CD4-positive, alpha-beta T cell (primary cell): ENCODE measurements at regions not wholly inside any gene's neighbourhood (a gene's known extent, or its start where the extent isn't known, plus 50 kb on each side); places are given as distances from the start of the nearest gene placed in this dataset.

Experiments used
- ATAC-seq: fragments of 200-7000 bp; cut with Tn5 transposase; one replicate; pipeline ENCODE4 v1.10.0; 2022; ENCODE audit warnings: mild to moderate bottlenecking; ENCODE audit not compliant: poor library complexity
- CTCF ChIA-PET: fragments of 350-600 bp; sonication (Branson Sonifier 250); formaldehyde crosslinking; loops from one replicate; lab custom pipeline; 2021; ENCODE audit warnings: antibody characterized with exemption, inconsistent platforms; lab: Charles Lee
- POLR2A ChIA-PET: fragments of 350-600 bp; sonication (Branson Sonifier 250); formaldehyde crosslinking; loops from one replicate; lab custom pipeline; 2021; ENCODE audit warnings: antibody characterized with exemption, inconsistent platforms; lab: Charles Lee
- DNase-seq, 14 experiments: peaks; one replicate each; pipeline ENCODE4 v3.0.0-alpha.2; 2013 to 2020; ENCODE audit warnings: mixed read lengths in 2 of 14
- H3K27ac ChIP-seq, 2 donors: one replicate each; pipeline versions ENCODE4 v1.5.1 to v1.7.0; 2013; ENCODE audit warnings: low read length in 2 of 2, low read depth in 1 of 2, mild to moderate bottlenecking in 1 of 2
- H3K27me3 ChIP-seq, 2 experiments: 1 replicate in 1 of 2; 2 replicates in 1 of 2; pipeline versions ENCODE4 v1.6.1 to v1.7.0; 2013; ENCODE audit warnings: low read length in 2 of 2, control low read depth in 1 of 2, mild to moderate bottlenecking in 1 of 2, moderate library complexity in 1 of 2; ENCODE audit not compliant: insufficient read depth in 2 of 2, control insufficient read depth in 1 of 2
- H3K36me3 ChIP-seq: one replicate; pipeline ENCODE4 v1.6.1; 2013; ENCODE audit warnings: low read length, control low read depth; ENCODE audit not compliant: insufficient read depth
- H3K4me1 ChIP-seq: one replicate; pipeline ENCODE4 v1.6.1; 2013; ENCODE audit warnings: low read length, control low read depth; ENCODE audit not compliant: insufficient read depth
- H3K4me3 ChIP-seq: one replicate; pipeline ENCODE4 v1.5.1; 2013; ENCODE audit warnings: mild to moderate bottlenecking, low read length, moderate library complexity
- H3K9me3 ChIP-seq, 2 experiments: 1 replicate in 1 of 2; 2 replicates in 1 of 2; pipeline versions ENCODE4 v1.6.1 to v1.7.0; 2013; ENCODE audit warnings: low read length in 2 of 2, mild to moderate bottlenecking in 2 of 2, control low read depth in 1 of 2, moderate library complexity in 1 of 2; ENCODE audit not compliant: control insufficient read depth in 1 of 2, insufficient read depth in 1 of 2
- H3K27ac Mint-ChIP-seq: one replicate; pipeline ENCODE4 v1.8.0; 2020; ENCODE audit warnings: mixed read lengths
- H3K27me3 Mint-ChIP-seq: one replicate; pipeline ENCODE4 v1.8.0; 2021; ENCODE audit warnings: mixed read lengths
- H3K36me3 Mint-ChIP-seq: one replicate; pipeline ENCODE4 v1.8.0; 2021; ENCODE audit warnings: low read depth, mixed read lengths
- H3K4me1 Mint-ChIP-seq: one replicate; pipeline ENCODE4 v1.8.0; 2021; ENCODE audit warnings: low read depth, mixed read lengths
- H3K4me3 Mint-ChIP-seq: one replicate; pipeline ENCODE4 v1.8.0; 2020; ENCODE audit warnings: mild to moderate bottlenecking, mixed read lengths
- H3K9me3 Mint-ChIP-seq: one replicate; pipeline ENCODE4 v1.8.0; 2020; ENCODE audit warnings: mixed read lengths
- CTCF ChIP-seq: fragments of 200-600 bp; IDR thresholded peaks from one replicate; pipeline ENCODE4 v1.8.0; 2022; ENCODE audit warnings: antibody characterized with exemption, mild to moderate bottlenecking
- intact Hi-C, 2 experiments: fragments of 100-400 bp; cut with DNase I in 1 of 2; cut with micrococcal nuclease in 1 of 2; formaldehyde crosslinking; loops; one replicate each; pipeline versions ENCODE4 v1.15.1 to v1.9.0; 2023 to 2025; cut with DNase I, micrococcal nuclease

- H3K36me3 ChIP-seq = no peaks in the 10 kb centered on the region
- no peaks in the 10 kb centered on the region for H3K4me1 ChIP-seq
- no peaks in the 10 kb centered on the region for H3K36me3 Mint-ChIP-seq
- no peaks in the 10 kb centered on the region for H3K27me3 ChIP-seq
- H3K27ac Mint-ChIP-seq = no peak overlapping the region
- ATAC-seq (no peak), DNase-seq (no peak)
- no peak overlapping the region for H3K27ac ChIP-seq
- no peak overlapping the region for H3K4me3 Mint-ChIP-seq
- no peaks in the 10 kb centered on the region for H3K9me3 ChIP-seq
- no peaks in the 10 kb centered on the region for H3K9me3 Mint-ChIP-seq
- ChIA-PET POLR2A (no interaction called here), CTCF (no interaction called here)
- no peaks in the 10 kb centered on the region for H3K4me1 Mint-ChIP-seq
- intact Hi-C loops = no loop called here
- H3K27me3 Mint-ChIP-seq = peaks cover 22% of the 10 kb centered on the region
- H3K4me3 ChIP-seq = no peak overlapping the region
- no peak for TF ChIP-seq CTCF
These were observed 153.3 kb upstream of the LNX1 start for GRCh38 chr4:53744446-53745160.

GRCh38 chr4:53734584-53735353 is 143.5 kb upstream of the LNX1 start:
- intact Hi-C loops = no loop called here
- ATAC-seq = no peak
- no peaks in the 10 kb centered on the region for H3K4me1 Mint-ChIP-seq
- Histone ChIP-seq H3K27ac (no peak overlapping the region), H3K36me3 (no peaks in the 10 kb centered on the region), H3K9me3 (no peaks in the 10 kb centered on the region), H3K4me1 (no peaks in the 10 kb centered on the region), H3K4me3 (no peak overlapping the region), H3K27me3 (no peaks in the 10 kb centered on the region)
- no peaks in the 10 kb centered on the region for H3K9me3 Mint-ChIP-seq
- POLR2A ChIA-PET = no interaction called here
- no peak for TF ChIP-seq CTCF
- no peak overlapping the region for H3K27ac Mint-ChIP-seq
- peaks cover 6% of the 10 kb centered on the region for H3K27me3 Mint-ChIP-seq
- H3K36me3 Mint-ChIP-seq = no peaks in the 10 kb centered on the region
- no peak overlapping the region for H3K4me3 Mint-ChIP-seq
- CTCF ChIA-PET = no interaction called here
- peak in 2 of 14 experiments; percentile 9 to 16 for DNase-seq

- no peaks in the 10 kb centered on the region for H3K9me3 Mint-ChIP-seq
- no peaks in the 10 kb centered on the region for H3K4me1 ChIP-seq
- H3K4me1 Mint-ChIP-seq = no peaks in the 10 kb centered on the region
- peaks cover 6% of the 10 kb centered on the region for H3K27me3 Mint-ChIP-seq
- DNase-seq (no peak), ATAC-seq (no peak)
- H3K9me3 ChIP-seq = no peaks in the 10 kb centered on the region
- no peak overlapping the region for H3K27ac ChIP-seq
- intact Hi-C loops = no loop called here
- no peaks in the 10 kb centered on the region for H3K36me3 ChIP-seq
- no peak overlapping the region for H3K27ac Mint-ChIP-seq
- TF ChIP-seq CTCF = no peak
- CTCF ChIA-PET = no interaction called here
- POLR2A ChIA-PET = no interaction called here
- H3K4me3 Mint-ChIP-seq = no peak overlapping the region
- no peak overlapping the region for H3K4me3 ChIP-seq
- no peaks in the 10 kb centered on the region for H3K27me3 ChIP-seq
- no peaks in the 10 kb centered on the region for H3K36me3 Mint-ChIP-seq
These were observed 142.9 kb upstream of the LNX1 start for GRCh38 chr4:53734182-53734581.
